ENCODE measurements at regions not wholly inside any gene's neighbourhood (a gene's known extent, or its start where the extent isn't known, plus 50 kb on each side); places are given as distances from the start of the nearest gene placed in this dataset.

GRCh38 chr2:175478096-175478768 is 296.7 kb upstream of the ATP5MC3 start:
- TF ChIP-seq, protein P1, sequence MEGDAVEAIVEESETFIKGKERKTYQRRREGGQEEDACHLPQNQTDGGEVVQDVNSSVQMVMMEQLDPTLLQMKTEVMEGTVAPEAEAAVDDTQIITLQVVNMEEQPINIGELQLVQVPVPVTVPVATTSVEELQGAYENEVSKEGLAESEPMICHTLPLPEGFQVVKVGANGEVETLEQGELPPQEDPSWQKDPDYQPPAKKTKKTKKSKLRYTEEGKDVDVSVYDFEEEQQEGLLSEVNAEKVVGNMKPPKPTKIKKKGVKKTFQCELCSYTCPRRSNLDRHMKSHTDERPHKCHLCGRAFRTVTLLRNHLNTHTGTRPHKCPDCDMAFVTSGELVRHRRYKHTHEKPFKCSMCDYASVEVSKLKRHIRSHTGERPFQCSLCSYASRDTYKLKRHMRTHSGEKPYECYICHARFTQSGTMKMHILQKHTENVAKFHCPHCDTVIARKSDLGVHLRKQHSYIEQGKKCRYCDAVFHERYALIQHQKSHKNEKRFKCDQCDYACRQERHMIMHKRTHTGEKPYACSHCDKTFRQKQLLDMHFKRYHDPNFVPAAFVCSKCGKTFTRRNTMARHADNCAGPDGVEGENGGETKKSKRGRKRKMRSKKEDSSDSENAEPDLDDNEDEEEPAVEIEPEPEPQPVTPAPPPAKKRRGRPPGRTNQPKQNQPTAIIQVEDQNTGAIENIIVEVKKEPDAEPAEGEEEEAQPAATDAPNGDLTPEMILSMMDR (IDR thresholded peaks at IDR 0.05; ENCODE audit: insufficient read depth, low read length, poor library complexity, severe bottlenecking) = no peak
- H3K4me3 ChIP-seq (ENCODE audit: low read depth, low read length) = no peak overlapping the region
- no peak for DNase-seq (ENCODE audit: low read depth)

DNA sequence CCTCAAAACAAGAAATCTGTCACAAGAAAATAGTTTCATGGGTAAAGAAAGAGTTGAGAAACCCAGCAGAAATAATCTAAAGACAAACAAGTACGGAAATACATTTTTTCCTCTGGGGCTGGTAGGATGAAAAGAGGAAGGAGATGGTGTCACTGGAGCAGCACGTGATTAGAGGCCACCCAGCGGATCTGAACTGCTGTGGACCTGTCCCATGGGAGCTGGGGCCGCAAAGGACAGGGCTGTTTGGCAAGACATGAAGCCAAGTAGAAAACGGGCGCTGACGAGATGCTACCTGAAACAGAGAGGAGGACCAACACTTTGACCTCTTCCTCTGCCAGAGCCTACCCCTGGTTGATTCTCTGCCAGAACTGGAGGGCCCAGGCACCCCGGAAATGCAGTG is 295.4 kb upstream of the ATP5MC3 start:
- DNase-seq (ENCODE audit: low read depth) = no peak

More at GRCh38 chr2:175478096-175478768, 296.7 kb upstream of the ATP5MC3 start:
- Histone ChIP-seq H3K27me3 (ENCODE audit: control insufficient read depth, insufficient read depth, low read length) (no peaks in the 10 kb centered on the region), H3K36me3 (ENCODE audit: control insufficient read depth, insufficient read depth, low read length) (no peaks in the 10 kb centered on the region)

DNA sequence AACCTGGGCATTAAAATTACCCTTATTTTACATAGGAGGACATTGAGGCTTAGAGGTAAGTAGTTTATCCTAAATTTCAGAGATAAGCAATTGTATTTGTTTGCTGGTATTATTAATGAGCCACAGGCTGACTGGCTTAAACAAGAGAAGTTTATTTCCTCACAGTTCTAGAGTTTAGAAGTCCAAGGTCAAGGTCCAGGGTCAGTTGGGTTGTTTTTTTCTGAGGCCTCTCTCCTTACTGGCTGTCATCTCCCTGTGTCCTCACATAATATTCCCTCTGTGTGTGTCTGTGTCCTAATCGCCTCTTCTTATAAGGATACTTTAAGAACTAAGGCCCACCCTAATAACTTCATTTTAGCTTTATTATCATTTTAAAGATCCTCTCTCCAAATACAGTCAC is 294.9 kb upstream of the ATP5MC3 start:
- H3K27me3 ChIP-seq (ENCODE audit: control insufficient read depth, insufficient read depth, low read length) = no peaks in the 10 kb centered on the region
- TF ChIP-seq, protein P1 (IDR thresholded peaks at IDR 0.05; ENCODE audit: insufficient read depth, low read length, poor library complexity, severe bottlenecking) = no peak
- DNase-seq (ENCODE audit: low read depth) = no peak
- no peak overlapping the region for H3K4me3 ChIP-seq (ENCODE audit: low read depth, low read length)
- H3K36me3 ChIP-seq (ENCODE audit: control insufficient read depth, insufficient read depth, low read length) = no peaks in the 10 kb centered on the region

More for the DNA sequence above, 295.4 kb upstream of the ATP5MC3 start:
- TF ChIP-seq, protein P1 (IDR thresholded peaks at IDR 0.05; ENCODE audit: insufficient read depth, low read length, poor library complexity, severe bottlenecking) = no peak
- Histone ChIP-seq H3K27me3 (ENCODE audit: control insufficient read depth, insufficient read depth, low read length) (no peaks in the 10 kb centered on the region), H3K4me3 (ENCODE audit: low read depth, low read length) (no peak overlapping the region), H3K36me3 (ENCODE audit: control insufficient read depth, insufficient read depth, low read length) (no peaks in the 10 kb centered on the region)

- no peak for DNase-seq (ENCODE audit: low read depth)
- TF ChIP-seq, protein P1 (IDR thresholded peaks at IDR 0.05; ENCODE audit: insufficient read depth, low read length, poor library complexity, severe bottlenecking) = no peak
- no peaks in the 10 kb centered on the region for H3K36me3 ChIP-seq (ENCODE audit: control insufficient read depth, insufficient read depth, low read length)
- no peak overlapping the region for H3K4me3 ChIP-seq (ENCODE audit: low read depth, low read length)
- H3K27me3 ChIP-seq (ENCODE audit: control insufficient read depth, insufficient read depth, low read length) = no peaks in the 10 kb centered on the region
Measured at GRCh38 chr2:175475130-175475529, 293.6 kb upstream of the ATP5MC3 start.

- Histone ChIP-seq H3K36me3 (ENCODE audit: control insufficient read depth, insufficient read depth, low read length) (no peaks in the 10 kb centered on the region), H3K27me3 (ENCODE audit: control insufficient read depth, insufficient read depth, low read length) (no peaks in the 10 kb centered on the region), H3K4me3 (ENCODE audit: low read depth, low read length) (no peak overlapping the region)
- no peak for DNase-seq (ENCODE audit: low read depth)
- TF ChIP-seq, protein P1 (IDR thresholded peaks at IDR 0.05; ENCODE audit: insufficient read depth, low read length, poor library complexity, severe bottlenecking) = no peak
Measured at GRCh38 chr2:175468431-175469098, 287.1 kb upstream of the ATP5MC3 start.
